HepG2 (cell line): ENCODE measurements at regions not wholly inside any gene's neighbourhood (a gene's known extent, or its start where the extent isn't known, plus 50 kb on each side); places are given as distances from the start of the nearest gene placed in this dataset.

Experiments used
- ATF1 ChIP-seq: IDR thresholded peaks from 2 replicates; pipeline ENCODE4 v1.6.1; 2016; ENCODE audit warnings: mild to moderate bottlenecking, control low read depth
- CBX5 ChIP-seq: sonication (generic); formaldehyde crosslinking; IDR thresholded peaks from 2 replicates; pipeline ENCODE4 v1.4.0; 2020; ENCODE audit warnings: missing genetic modification reagents, borderline replicate concordance
- CTCF ChIP-seq: sonication (generic); formaldehyde crosslinking; IDR thresholded peaks from 2 replicates; pipeline ENCODE4 v1.5.0; 2020; ENCODE audit warnings: mild to moderate bottlenecking, missing genetic modification reagents, moderate library complexity
- EP300 ChIP-seq, 3 experiments: sonication (generic) in 1 of 3; formaldehyde crosslinking in 1 of 3; IDR thresholded peaks; 2 replicates each; pipeline versions ENCODE4 v1.5.1 to v1.6.1; 2011 to 2020; ENCODE audit warnings: low read depth in 2 of 3, low read length in 2 of 3, borderline replicate concordance in 1 of 3, improper control_type of control experiment in 1 of 3, mild to moderate bottlenecking in 1 of 3, missing genetic modification reagents in 1 of 3, moderate library complexity in 1 of 3
- MAFK ChIP-seq, 2 experiments: IDR thresholded peaks in 1 of 2; conservative IDR thresholded peaks in 1 of 2; 2 replicates each; pipeline ENCODE4 v1.6.1; 2011; ENCODE audit warnings: improper control_type of control experiment in 2 of 2, low read length in 2 of 2
- PATZ1 ChIP-seq: sonication (generic); formaldehyde crosslinking; IDR thresholded peaks from 2 replicates; pipeline ENCODE4 v1.4.0; 2020; ENCODE audit warnings: missing genetic modification reagents
- POLR2A ChIP-seq, 2 experiments: IDR thresholded peaks; 2 replicates each; pipeline ENCODE4 v1.6.1; 2011; ENCODE audit warnings: low read depth in 2 of 2, low read length in 2 of 2, mild to moderate bottlenecking in 1 of 2, moderate library complexity in 1 of 2; ENCODE audit not compliant: insufficient read depth in 1 of 2
- RFX5 ChIP-seq: IDR thresholded peaks from 2 replicates; pipeline ENCODE4 v1.6.1; 2011; ENCODE audit warnings: low read depth, low read length, improper control_type of control experiment
- RXRA ChIP-seq: sonication (generic); formaldehyde crosslinking; IDR thresholded peaks from 2 replicates; pipeline ENCODE4 v1.5.1; 2020; ENCODE audit warnings: missing genetic modification reagents
- TAF1 ChIP-seq: sonication (generic); formaldehyde crosslinking; IDR thresholded peaks from 2 replicates; pipeline ENCODE4 v1.4.0; 2020; ENCODE audit warnings: missing genetic modification reagents
- TF ChIP-seq, protein P1 (sequence below): sonication (generic); formaldehyde crosslinking; IDR thresholded peaks from 2 replicates; pipeline ENCODE4 v1.4.0; 2020; ENCODE audit warnings: mild to moderate bottlenecking, missing genetic modification reagents, borderline replicate concordance

- TF ChIP-seq CTCF (CRISPR knock-in tag) (no peak), RXRA (CRISPR knock-in tag) (no peak), ATF1 (CRISPR knock-in tag) (no peak), POLR2A (IDR thresholded peaks at IDR 0.05; ENCODE audit: insufficient read depth in 1 of 2, low read depth in 2 of 2, low read length in 2 of 2) (no peak), CBX5 (CRISPR knock-in tag) (no peak), MAFK (conservative IDR thresholded peaks at IDR 0.05 in 1 of 2, IDR thresholded peaks at IDR 0.05 in 1 of 2; ENCODE audit: low read length in 2 of 2) (no peak), PATZ1 (CRISPR knock-in tag) (no peak), TAF1 (CRISPR knock-in tag) (no peak), RFX5 (no peak), EP300 (IDR thresholded peaks at IDR 0.05; ENCODE audit: low read depth in 2 of 2, low read length in 2 of 2) (no peak), EP300 (CRISPR knock-in tag; IDR thresholded peaks at IDR 0.05; ENCODE audit: borderline replicate concordance) (no peak)
- TF ChIP-seq, protein P1, sequence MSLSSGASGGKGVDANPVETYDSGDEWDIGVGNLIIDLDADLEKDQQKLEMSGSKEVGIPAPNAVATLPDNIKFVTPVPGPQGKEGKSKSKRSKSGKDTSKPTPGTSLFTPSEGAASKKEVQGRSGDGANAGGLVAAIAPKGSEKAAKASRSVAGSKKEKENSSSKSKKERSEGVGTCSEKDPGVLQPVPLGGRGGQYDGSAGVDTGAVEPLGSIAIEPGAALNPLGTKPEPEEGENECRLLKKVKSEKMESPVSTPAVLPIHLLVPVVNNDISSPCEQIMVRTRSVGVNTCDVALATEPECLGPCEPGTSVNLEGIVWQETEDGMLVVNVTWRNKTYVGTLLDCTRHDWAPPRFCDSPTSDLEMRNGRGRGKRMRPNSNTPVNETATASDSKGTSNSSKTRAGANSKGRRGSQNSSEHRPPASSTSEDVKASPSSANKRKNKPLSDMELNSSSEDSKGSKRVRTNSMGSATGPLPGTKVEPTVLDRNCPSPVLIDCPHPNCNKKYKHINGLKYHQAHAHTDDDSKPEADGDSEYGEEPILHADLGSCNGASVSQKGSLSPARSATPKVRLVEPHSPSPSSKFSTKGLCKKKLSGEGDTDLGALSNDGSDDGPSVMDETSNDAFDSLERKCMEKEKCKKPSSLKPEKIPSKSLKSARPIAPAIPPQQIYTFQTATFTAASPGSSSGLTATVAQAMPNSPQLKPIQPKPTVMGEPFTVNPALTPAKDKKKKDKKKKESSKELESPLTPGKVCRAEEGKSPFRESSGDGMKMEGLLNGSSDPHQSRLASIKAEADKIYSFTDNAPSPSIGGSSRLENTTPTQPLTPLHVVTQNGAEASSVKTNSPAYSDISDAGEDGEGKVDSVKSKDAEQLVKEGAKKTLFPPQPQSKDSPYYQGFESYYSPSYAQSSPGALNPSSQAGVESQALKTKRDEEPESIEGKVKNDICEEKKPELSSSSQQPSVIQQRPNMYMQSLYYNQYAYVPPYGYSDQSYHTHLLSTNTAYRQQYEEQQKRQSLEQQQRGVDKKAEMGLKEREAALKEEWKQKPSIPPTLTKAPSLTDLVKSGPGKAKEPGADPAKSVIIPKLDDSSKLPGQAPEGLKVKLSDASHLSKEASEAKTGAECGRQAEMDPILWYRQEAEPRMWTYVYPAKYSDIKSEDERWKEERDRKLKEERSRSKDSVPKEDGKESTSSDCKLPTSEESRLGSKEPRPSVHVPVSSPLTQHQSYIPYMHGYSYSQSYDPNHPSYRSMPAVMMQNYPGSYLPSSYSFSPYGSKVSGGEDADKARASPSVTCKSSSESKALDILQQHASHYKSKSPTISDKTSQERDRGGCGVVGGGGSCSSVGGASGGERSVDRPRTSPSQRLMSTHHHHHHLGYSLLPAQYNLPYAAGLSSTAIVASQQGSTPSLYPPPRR (CRISPR knock-in tag): no peak
Observed at GRCh38 chr5:62762503-62762902, 183.9 kb downstream of the LRRC70 start.
